HL-60 (cell line): ENCODE measurements at regions not wholly inside any gene's neighbourhood (a gene's known extent, or its start where the extent isn't known, plus 50 kb on each side); places are given as distances from the start of the nearest gene placed in this dataset.

Experiments
- DNase-seq, 2 experiments: peaks; one replicate each; pipeline ENCODE4 v3.0.0-alpha.2; 2010 to 2020; ENCODE audit warnings: low read depth in 1 of 2, low spot score in 1 of 2
- H3K27ac ChIP-seq: fragments of 250-450 bp; sonication (Bioruptor Pico); replicated peaks from 2 replicates; pipeline ENCODE4 v1.5.1; 2020; ENCODE audit warnings: mild to moderate bottlenecking, moderate library complexity
- H3K27me3 ChIP-seq: fragments of 250-450 bp; sonication (Bioruptor Pico); 2 replicates; pipeline ENCODE4 v1.5.1; 2021; ENCODE audit warnings: mild to moderate bottlenecking, moderate library complexity; ENCODE audit not compliant: insufficient read depth, poor library complexity, severe bottlenecking
- H3K4me3 ChIP-seq: replicated peaks from 2 replicates; pipeline ENCODE4 v1.5.1; 2011; ENCODE audit warnings: mild to moderate bottlenecking, control low read depth, low read length; ENCODE audit not compliant: insufficient read depth
- GABPA ChIP-seq: IDR thresholded peaks from 2 replicates; pipeline ENCODE4 v1.6.1; 2012; ENCODE audit warnings: low read depth
- POLR2AphosphoS5 ChIP-seq: IDR thresholded peaks from 2 replicates; pipeline ENCODE4 v1.6.1; 2012; ENCODE audit warnings: low read depth
- SPI1 ChIP-seq: IDR thresholded peaks from 2 replicates; pipeline ENCODE4 v1.6.1; 2012; ENCODE audit warnings: low read depth, mild to moderate bottlenecking, borderline replicate concordance
- TF ChIP-seq, protein P1 (sequence below): IDR thresholded peaks from one replicate; pipeline ENCODE4 v1.5.1; 2011; ENCODE audit warnings: low read length, control low read depth, inconsistent platforms; ENCODE audit not compliant: insufficient read depth
- TF ChIP-seq, protein P2 (sequence below): IDR thresholded peaks from 2 replicates; pipeline ENCODE4 v1.6.1; 2012; ENCODE audit warnings: low read depth; ENCODE audit not compliant: insufficient replicate concordance

DNA sequence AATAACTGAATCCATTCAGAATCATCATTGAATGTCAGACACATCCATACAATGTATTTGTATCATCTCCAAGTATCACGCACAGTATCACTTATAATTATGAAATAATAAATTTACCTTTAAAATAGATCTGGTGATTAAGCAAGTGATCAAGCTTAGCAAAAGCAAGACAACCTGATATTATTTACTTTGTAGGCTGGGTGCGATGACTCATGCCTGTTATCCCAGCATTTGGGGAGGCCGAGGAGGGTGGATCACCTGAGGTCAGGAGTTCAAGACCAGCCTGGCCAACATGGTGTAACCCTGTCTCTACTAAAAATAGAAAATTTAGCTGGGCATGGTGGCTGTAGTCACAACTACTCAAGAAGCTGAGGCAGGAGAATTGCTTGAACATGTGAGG lies 421.0 kb upstream of the NETO1 start:
- H3K27me3 ChIP-seq = no peaks in the 10 kb centered on the region
- TF ChIP-seq, protein P1, sequence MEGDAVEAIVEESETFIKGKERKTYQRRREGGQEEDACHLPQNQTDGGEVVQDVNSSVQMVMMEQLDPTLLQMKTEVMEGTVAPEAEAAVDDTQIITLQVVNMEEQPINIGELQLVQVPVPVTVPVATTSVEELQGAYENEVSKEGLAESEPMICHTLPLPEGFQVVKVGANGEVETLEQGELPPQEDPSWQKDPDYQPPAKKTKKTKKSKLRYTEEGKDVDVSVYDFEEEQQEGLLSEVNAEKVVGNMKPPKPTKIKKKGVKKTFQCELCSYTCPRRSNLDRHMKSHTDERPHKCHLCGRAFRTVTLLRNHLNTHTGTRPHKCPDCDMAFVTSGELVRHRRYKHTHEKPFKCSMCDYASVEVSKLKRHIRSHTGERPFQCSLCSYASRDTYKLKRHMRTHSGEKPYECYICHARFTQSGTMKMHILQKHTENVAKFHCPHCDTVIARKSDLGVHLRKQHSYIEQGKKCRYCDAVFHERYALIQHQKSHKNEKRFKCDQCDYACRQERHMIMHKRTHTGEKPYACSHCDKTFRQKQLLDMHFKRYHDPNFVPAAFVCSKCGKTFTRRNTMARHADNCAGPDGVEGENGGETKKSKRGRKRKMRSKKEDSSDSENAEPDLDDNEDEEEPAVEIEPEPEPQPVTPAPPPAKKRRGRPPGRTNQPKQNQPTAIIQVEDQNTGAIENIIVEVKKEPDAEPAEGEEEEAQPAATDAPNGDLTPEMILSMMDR = no peak
- TF ChIP-seq SPI1 (no peak), GABPA (no peak), POLR2AphosphoS5 (no peak)
- TF ChIP-seq, protein P2, sequence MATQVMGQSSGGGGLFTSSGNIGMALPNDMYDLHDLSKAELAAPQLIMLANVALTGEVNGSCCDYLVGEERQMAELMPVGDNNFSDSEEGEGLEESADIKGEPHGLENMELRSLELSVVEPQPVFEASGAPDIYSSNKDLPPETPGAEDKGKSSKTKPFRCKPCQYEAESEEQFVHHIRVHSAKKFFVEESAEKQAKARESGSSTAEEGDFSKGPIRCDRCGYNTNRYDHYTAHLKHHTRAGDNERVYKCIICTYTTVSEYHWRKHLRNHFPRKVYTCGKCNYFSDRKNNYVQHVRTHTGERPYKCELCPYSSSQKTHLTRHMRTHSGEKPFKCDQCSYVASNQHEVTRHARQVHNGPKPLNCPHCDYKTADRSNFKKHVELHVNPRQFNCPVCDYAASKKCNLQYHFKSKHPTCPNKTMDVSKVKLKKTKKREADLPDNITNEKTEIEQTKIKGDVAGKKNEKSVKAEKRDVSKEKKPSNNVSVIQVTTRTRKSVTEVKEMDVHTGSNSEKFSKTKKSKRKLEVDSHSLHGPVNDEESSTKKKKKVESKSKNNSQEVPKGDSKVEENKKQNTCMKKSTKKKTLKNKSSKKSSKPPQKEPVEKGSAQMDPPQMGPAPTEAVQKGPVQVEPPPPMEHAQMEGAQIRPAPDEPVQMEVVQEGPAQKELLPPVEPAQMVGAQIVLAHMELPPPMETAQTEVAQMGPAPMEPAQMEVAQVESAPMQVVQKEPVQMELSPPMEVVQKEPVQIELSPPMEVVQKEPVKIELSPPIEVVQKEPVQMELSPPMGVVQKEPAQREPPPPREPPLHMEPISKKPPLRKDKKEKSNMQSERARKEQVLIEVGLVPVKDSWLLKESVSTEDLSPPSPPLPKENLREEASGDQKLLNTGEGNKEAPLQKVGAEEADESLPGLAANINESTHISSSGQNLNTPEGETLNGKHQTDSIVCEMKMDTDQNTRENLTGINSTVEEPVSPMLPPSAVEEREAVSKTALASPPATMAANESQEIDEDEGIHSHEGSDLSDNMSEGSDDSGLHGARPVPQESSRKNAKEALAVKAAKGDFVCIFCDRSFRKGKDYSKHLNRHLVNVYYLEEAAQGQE = no peak
- no peak overlapping the region for H3K27ac ChIP-seq
- no peak overlapping the region for H3K4me3 ChIP-seq
- DNase-seq = no peak

DNA sequence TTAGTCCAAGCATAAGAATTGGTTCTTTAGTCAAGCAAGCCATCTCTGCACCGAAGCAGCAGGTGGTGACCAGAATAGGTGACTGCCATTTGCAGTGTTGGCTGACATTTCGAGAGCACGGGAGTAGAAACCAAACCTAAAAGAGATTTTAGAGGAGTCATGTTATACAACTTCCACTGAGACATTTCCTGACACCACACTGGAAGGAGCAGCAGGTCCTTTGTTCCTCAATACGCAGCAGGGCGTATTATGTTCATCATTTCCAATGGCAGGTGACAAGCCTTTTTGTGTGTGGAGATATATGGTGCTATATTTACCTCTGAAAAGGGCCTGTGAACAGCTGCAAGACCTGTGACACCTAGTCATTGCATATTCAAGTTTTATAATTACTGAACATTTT lies 418.8 kb upstream of the NETO1 start:
- Histone ChIP-seq H3K27ac (no peak overlapping the region), H3K27me3 (no peaks in the 10 kb centered on the region), H3K4me3 (no peak overlapping the region)
- DNase-seq = no peak
- no peak for TF ChIP-seq POLR2AphosphoS5
- TF ChIP-seq, protein P2 = no peak
- no peak for TF ChIP-seq GABPA
- no peak for TF ChIP-seq SPI1
- TF ChIP-seq, protein P1 = no peak

DNA sequence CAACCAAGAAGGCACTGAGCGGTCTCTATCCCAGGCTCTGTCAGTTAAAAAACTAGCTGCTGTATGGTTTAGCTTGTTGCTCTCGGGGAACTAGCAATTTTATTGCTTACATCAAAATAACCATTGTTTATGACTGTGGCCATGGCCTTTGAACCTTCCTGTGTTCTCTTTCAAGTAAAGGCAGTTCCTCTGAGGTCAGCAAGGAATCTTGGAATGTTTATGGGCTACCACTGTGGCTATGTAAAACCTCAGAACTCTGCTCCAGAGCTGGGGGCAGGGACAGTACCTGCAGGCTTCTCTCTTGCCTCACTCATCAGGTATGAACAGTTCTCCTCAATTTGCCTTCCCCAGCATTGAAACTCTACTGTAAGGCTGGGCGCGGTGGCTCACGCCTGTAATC lies 416.0 kb upstream of the NETO1 start:
- Histone ChIP-seq H3K27me3 (no peaks in the 10 kb centered on the region), H3K27ac (no peak overlapping the region), H3K4me3 (no peak overlapping the region)
- TF ChIP-seq POLR2AphosphoS5 = no peak
- TF ChIP-seq GABPA = no peak
- TF ChIP-seq, protein P1 = no peak
- TF ChIP-seq, protein P2 = no peak
- TF ChIP-seq SPI1 = no peak
- no peak for DNase-seq
